T-helper 1 cell treated with Interleukin-12 subunit alpha and Interleukin-12 subunit beta and Interleukin-4 antibody, amounts not matched to agents 30 μg/mL and 1 μg/mL, for 36 hours (primary cell): ENCODE measurements at regions not wholly inside any gene's neighbourhood (a gene's known extent, or its start where the extent isn't known, plus 50 kb on each side); places are given as distances from the start of the nearest gene placed in this dataset.

Experiments used
- H3K27ac Mint-ChIP-seq: one replicate; pipeline ENCODE4 v1.8.0; 2021; ENCODE audit warnings: mild to moderate bottlenecking, mixed read lengths
- H3K27me3 Mint-ChIP-seq: one replicate; pipeline ENCODE4 v1.8.0; 2021; ENCODE audit warnings: low read depth, mixed read lengths
- H3K36me3 Mint-ChIP-seq: one replicate; pipeline ENCODE4 v1.8.0; 2021; ENCODE audit warnings: low read depth, mixed read lengths
- H3K4me1 Mint-ChIP-seq: one replicate; pipeline ENCODE4 v1.8.0; 2021; ENCODE audit warnings: low read depth, mixed read lengths
- H3K4me3 Mint-ChIP-seq: one replicate; pipeline ENCODE4 v1.8.0; 2021; ENCODE audit warnings: mild to moderate bottlenecking, moderate library complexity, mixed read lengths
- H3K9me3 Mint-ChIP-seq: one replicate; pipeline ENCODE4 v1.8.0; 2021; ENCODE audit warnings: mixed read lengths

DNA sequence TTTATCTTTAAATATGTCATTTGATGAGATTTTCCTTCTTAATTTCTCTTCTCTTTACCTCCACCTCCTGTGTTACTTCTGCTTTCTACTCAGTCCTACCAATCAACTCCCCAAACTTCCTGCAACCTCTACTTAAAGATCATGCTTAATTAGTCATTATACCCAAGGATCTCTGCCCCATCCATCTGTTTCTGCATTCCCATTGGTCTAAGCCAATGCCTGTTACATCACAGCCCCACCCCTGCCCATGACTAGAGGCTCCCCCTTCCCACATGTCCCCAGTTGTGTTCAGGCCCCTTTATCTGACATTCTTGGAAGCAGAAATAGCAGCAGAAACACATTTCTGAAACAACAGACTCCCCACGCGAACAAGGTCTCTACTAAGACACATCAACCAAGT lies 319.1 kb upstream of the NFE2L3 start:
- Mint-ChIP-seq H3K27me3 (peaks cover 8% of the 10 kb centered on the region), H3K9me3 (no peaks in the 10 kb centered on the region), H3K4me3 (no peak overlapping the region), H3K4me1 (no peaks in the 10 kb centered on the region), H3K27ac (no peak overlapping the region), H3K36me3 (no peaks in the 10 kb centered on the region)

- Mint-ChIP-seq H3K9me3 (no peaks in the 10 kb centered on the region), H3K27ac (no peak overlapping the region), H3K36me3 (no peaks in the 10 kb centered on the region), H3K4me3 (no peak overlapping the region), H3K27me3 (peaks cover 9% of the 10 kb centered on the region), H3K4me1 (no peaks in the 10 kb centered on the region)
Observed at GRCh38 chr7:25834050-25834449, 317.9 kb upstream of the NFE2L3 start.

GRCh38 chr7:25835197-25835596 lies 316.8 kb upstream of the NFE2L3 start:
- no peak overlapping the region for H3K4me3 Mint-ChIP-seq
- no peak overlapping the region for H3K27ac Mint-ChIP-seq
- H3K27me3 Mint-ChIP-seq: peaks cover 13% of the 10 kb centered on the region
- H3K36me3 Mint-ChIP-seq: no peaks in the 10 kb centered on the region
- no peaks in the 10 kb centered on the region for H3K9me3 Mint-ChIP-seq
- H3K4me1 Mint-ChIP-seq: no peaks in the 10 kb centered on the region

GRCh38 chr7:25839084-25839769 lies 312.8 kb upstream of the NFE2L3 start:
- Mint-ChIP-seq H3K36me3 (no peaks in the 10 kb centered on the region), H3K4me3 (no peak overlapping the region), H3K27me3 (peaks cover 13% of the 10 kb centered on the region), H3K27ac (no peak overlapping the region), H3K4me1 (no peaks in the 10 kb centered on the region), H3K9me3 (no peaks in the 10 kb centered on the region)

DNA sequence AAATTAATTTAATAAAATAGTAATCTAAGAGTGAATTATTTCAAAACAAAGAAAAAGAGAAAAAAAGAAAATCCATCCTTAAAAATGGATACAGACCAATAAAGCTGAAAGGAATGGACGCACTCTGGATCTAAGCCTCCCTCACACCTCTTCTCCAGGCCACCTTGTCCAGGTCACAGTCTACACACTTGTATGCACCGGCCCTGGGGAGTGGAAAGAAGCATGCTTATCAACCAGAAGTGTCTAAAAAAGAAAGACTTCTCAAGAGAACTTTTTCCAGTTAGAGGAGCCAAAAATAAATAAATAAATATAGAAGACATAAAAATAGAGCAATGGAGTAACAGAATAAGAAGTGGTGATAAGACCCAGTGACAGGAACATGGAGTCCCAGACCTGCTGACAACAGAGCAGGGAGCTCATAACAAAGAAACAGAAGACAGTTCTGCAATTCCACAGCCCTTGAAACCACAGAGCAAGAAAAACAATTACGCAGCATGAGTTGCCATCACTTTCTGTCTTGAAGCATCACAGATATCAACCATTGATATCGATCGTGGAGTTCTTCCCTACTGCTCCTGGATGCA lies 311.7 kb upstream of the NFE2L3 start:
- Mint-ChIP-seq H3K4me1 (no peaks in the 10 kb centered on the region), H3K4me3 (no peak overlapping the region), H3K36me3 (no peaks in the 10 kb centered on the region), H3K9me3 (no peaks in the 10 kb centered on the region), H3K27me3 (peaks cover 13% of the 10 kb centered on the region), H3K27ac (no peak overlapping the region)

GRCh38 chr7:25841575-25841974 lies 310.4 kb upstream of the NFE2L3 start:
- H3K9me3 Mint-ChIP-seq: no peaks in the 10 kb centered on the region
- H3K4me1 Mint-ChIP-seq: no peaks in the 10 kb centered on the region
- peaks cover 10% of the 10 kb centered on the region for H3K27me3 Mint-ChIP-seq
- H3K27ac Mint-ChIP-seq: no peak overlapping the region
- H3K36me3 Mint-ChIP-seq: no peaks in the 10 kb centered on the region
- H3K4me3 Mint-ChIP-seq: no peak overlapping the region

DNA sequence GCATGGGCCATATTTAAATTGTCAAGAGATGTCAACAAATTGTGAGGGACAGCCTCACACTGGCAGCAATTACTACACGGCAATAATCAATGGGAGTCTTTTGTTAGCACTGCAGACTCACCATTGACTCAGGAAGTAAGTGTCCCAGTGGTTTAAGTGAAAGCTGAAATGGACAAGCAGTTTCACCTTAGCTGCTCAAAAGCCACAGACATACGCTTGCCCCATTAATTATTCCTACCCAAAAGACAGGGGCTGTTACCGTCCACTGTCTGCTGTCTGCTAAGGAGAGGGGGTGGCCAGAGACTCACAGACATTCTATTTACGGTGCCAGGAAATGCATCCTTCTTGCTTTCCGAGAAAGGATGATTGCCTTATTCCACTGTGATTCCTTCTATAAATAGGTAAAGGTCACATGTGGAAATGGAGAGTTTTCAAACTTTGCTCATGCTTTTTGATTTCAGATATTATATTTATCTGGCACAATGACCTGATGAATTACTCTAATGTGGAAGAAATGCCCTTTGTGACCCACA lies 309.7 kb upstream of the NFE2L3 start:
- Mint-ChIP-seq H3K27ac (no peak overlapping the region), H3K4me1 (no peaks in the 10 kb centered on the region), H3K9me3 (no peaks in the 10 kb centered on the region), H3K36me3 (no peaks in the 10 kb centered on the region), H3K4me3 (no peak overlapping the region), H3K27me3 (peaks cover 8% of the 10 kb centered on the region)

DNA sequence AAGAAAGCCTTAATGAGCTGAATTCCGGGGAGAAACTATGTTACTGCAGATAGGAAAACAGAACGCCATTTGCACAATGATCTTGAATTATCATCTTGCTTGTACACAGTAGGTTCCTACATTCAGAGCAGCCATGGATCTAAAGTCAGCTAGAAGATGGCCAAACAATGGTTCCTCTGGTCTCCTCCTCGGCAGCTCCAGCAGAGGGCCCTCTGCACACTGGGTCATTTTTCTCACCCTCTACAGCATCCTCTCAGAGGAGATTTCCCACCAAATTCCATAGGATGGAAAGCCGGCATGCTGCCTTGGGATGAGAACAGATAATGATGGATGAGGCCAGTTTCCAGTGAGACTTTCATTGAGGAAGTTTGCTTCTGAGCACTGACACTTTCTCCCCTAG lies 308.5 kb upstream of the NFE2L3 start:
- Mint-ChIP-seq H3K9me3 (no peaks in the 10 kb centered on the region), H3K27me3 (peaks cover 10% of the 10 kb centered on the region), H3K4me3 (no peak overlapping the region), H3K36me3 (no peaks in the 10 kb centered on the region), H3K27ac (no peak overlapping the region), H3K4me1 (no peaks in the 10 kb centered on the region)

- H3K27ac Mint-ChIP-seq: no peak overlapping the region
- no peaks in the 10 kb centered on the region for H3K36me3 Mint-ChIP-seq
- no peaks in the 10 kb centered on the region for H3K9me3 Mint-ChIP-seq
- H3K4me1 Mint-ChIP-seq: no peaks in the 10 kb centered on the region
- H3K27me3 Mint-ChIP-seq: peaks cover 10% of the 10 kb centered on the region
- no peak overlapping the region for H3K4me3 Mint-ChIP-seq
Observed at GRCh38 chr7:25844102-25844870, 307.7 kb upstream of the NFE2L3 start.

DNA sequence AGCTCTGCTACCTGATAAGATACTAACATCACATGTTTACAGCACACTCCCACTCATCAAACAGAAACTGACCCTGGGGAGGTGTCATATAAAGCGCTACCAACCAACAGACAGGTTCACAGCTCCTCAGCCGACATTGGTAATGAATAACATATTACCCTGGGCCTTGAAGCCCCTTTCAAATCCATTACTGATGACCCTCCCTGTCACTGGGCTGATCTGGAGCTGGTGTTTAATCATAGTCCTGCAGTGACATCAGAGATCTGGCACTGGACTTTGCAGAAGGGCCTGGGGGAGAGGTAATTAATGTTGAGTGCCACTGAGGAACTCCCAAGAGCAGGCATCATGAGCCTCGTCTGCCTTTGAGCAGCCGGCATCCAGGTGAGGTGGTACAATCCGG lies 306.5 kb upstream of the NFE2L3 start:
- Mint-ChIP-seq H3K4me1 (no peaks in the 10 kb centered on the region), H3K9me3 (no peaks in the 10 kb centered on the region), H3K4me3 (no peak overlapping the region), H3K27ac (no peak overlapping the region), H3K36me3 (no peaks in the 10 kb centered on the region), H3K27me3 (peaks cover 15% of the 10 kb centered on the region)

DNA sequence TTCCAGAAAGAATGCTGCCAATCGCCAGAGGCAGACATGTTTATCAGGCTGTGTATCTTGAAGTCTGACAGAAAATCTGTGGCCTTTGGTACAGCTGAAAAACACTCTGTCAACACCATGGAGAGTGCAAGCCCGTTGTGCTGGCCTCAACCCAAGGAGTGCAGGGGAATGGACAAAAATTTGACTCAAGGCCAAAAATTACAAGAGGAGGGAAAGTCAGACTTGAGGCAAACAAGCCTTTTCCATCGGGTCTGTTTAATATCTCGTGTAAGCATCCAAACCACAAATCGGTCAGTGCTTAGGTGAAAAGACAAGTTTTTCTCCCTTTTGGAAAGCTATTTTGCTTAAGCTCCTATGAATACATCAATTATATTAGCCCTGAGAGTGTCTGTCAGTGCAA lies 305.3 kb upstream of the NFE2L3 start:
- Mint-ChIP-seq H3K27me3 (peaks cover 28% of the 10 kb centered on the region), H3K27ac (no peak overlapping the region), H3K4me3 (no peak overlapping the region), H3K36me3 (peaks cover 1% of the 10 kb centered on the region), H3K9me3 (no peaks in the 10 kb centered on the region), H3K4me1 (peaks cover 4% of the 10 kb centered on the region)

GRCh38 chr7:25847336-25848070 lies 304.5 kb upstream of the NFE2L3 start:
- H3K27me3 Mint-ChIP-seq: peaks cover 31% of the 10 kb centered on the region
- no peak overlapping the region for H3K4me3 Mint-ChIP-seq
- H3K4me1 Mint-ChIP-seq: peaks cover 7% of the 10 kb centered on the region
- peaks cover 2% of the 10 kb centered on the region for H3K36me3 Mint-ChIP-seq
- no peak overlapping the region for H3K27ac Mint-ChIP-seq
- no peaks in the 10 kb centered on the region for H3K9me3 Mint-ChIP-seq

DNA sequence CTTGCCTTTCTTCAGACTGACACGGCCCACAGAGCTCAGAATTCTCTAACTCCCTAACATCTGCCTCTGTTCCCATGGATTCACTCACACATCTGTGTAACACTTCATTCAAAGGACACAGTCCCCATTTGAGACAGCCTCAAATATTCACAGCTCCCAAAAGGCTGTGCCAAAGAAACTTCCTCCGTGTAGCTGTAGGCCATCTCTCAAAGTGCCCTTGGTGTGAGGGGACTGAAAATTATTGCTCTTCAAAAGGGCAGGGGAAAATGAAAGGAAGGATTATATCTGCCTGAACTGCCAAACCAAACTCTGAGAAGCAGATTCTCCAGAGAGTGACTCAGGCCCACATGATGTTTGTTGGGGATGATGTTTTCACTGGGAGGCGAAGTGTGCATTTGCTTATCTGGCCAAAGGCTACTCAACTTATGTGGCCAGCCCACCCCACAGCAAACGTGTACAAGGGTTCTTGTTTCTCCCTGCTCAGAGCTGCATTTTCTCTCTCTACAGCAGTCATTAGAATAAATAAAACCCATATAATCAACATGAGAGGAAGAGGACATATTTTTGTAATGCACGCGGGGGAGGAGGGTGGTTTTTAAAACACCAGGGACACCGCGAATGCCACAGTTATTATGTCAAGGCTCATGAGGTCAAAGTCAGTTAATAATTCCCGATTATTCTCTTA lies 302.4 kb upstream of the NFE2L3 start:
- Mint-ChIP-seq H3K4me3 (no peak overlapping the region), H3K27me3 (peaks cover 50% of the 10 kb centered on the region), H3K27ac (no peak overlapping the region), H3K9me3 (no peaks in the 10 kb centered on the region), H3K4me1 (peaks cover 17% of the 10 kb centered on the region), H3K36me3 (peaks cover 2% of the 10 kb centered on the region)

DNA sequence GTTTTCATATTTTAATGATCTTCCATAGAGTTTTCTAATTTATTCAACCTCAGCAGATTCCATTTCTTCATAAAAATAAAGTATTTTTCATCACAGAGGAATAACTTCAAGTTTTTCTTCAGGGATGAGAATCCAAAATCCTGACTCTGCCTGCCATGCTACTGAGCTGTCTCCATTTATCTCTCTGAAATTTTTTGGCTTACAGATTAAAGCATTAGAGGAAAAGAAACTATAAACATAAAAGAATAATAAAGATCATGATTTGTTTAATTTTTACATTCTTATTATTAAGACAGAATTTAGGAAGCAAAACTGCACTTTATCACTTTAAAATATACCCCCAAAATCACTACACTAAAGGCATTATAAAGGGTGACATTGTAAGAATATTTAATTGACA lies 301.8 kb upstream of the NFE2L3 start:
- Mint-ChIP-seq H3K27ac (no peak overlapping the region), H3K4me1 (peaks cover 20% of the 10 kb centered on the region), H3K27me3 (peaks cover 55% of the 10 kb centered on the region)

More for the DNA sequence above, 301.8 kb upstream of the NFE2L3 start:
- Mint-ChIP-seq H3K36me3 (peaks cover 2% of the 10 kb centered on the region), H3K9me3 (no peaks in the 10 kb centered on the region), H3K4me3 (no peak overlapping the region)
